ACC112 (cell line): ENCODE measurements at regions not wholly inside any gene's neighbourhood (a gene's known extent, or its start where the extent isn't known, plus 50 kb on each side); places are given as distances from the start of the nearest gene placed in this dataset.
"Not testable (repeated sequence)": the region's sequence is repeated elsewhere in the genome, so short reads cannot be mapped to it uniquely, and the experiment has no call there.

Experiments
- H2AFZ ChIP-seq: fragments of 200-600 bp; sonication (generic); one replicate; pipeline ENCODE4 v1.6.0; 2017; ENCODE audit warnings: antibody characterized with exemption, low read length; ENCODE audit not compliant: unreplicated experiment
- H3K27ac ChIP-seq: fragments of 200-600 bp; sonication (generic); 2 replicates; pipeline ENCODE4 v1.5.1; 2014; ENCODE audit warnings: low read depth, mild to moderate bottlenecking, antibody characterized with exemption, low read length, moderate library complexity
- H3K27me3 ChIP-seq: fragments of 200-600 bp; sonication (generic); 2 replicates; pipeline ENCODE4 v1.6.1; 2014; ENCODE audit warnings: mild to moderate bottlenecking, antibody characterized with exemption, low read length, moderate library complexity, mixed read lengths; ENCODE audit not compliant: insufficient read depth
- H3K36me3 ChIP-seq: fragments of 200-600 bp; sonication (generic); 2 replicates; pipeline ENCODE4 v1.6.1; 2016; ENCODE audit warnings: mild to moderate bottlenecking, antibody characterized with exemption, low read length, moderate library complexity, mixed read lengths; ENCODE audit not compliant: insufficient read depth
- H3K4me1 ChIP-seq: fragments of 200-600 bp; sonication (generic); one replicate; pipeline ENCODE4 v1.6.1; 2016; ENCODE audit warnings: low read length, mixed read lengths; ENCODE audit not compliant: insufficient read depth, unreplicated experiment, control insufficient read depth
- H3K4me3 ChIP-seq: fragments of 200-600 bp; sonication (generic); 2 replicates; pipeline ENCODE4 v1.5.1; 2014; ENCODE audit warnings: mild to moderate bottlenecking, low read depth, low read length
- H3K79me2 ChIP-seq: fragments of 200-600 bp; sonication (generic); one replicate; pipeline ENCODE4 v1.6.0; 2016; ENCODE audit warnings: low read length; ENCODE audit not compliant: control insufficient read depth, unreplicated experiment, insufficient read depth

- Histone ChIP-seq H3K27ac (no peak overlapping the region), H3K4me1 (no peaks in the 10 kb centered on the region), H3K79me2 (no peaks in the 10 kb centered on the region), H3K36me3 (no peaks in the 10 kb centered on the region), H2AFZ (no peak overlapping the region), H3K27me3 (no peaks in the 10 kb centered on the region), H3K4me3 (no peak overlapping the region)
Measured at GRCh38 chr20:12946789-12947188, 62.0 kb upstream of the SPTLC3 start.

DNA sequence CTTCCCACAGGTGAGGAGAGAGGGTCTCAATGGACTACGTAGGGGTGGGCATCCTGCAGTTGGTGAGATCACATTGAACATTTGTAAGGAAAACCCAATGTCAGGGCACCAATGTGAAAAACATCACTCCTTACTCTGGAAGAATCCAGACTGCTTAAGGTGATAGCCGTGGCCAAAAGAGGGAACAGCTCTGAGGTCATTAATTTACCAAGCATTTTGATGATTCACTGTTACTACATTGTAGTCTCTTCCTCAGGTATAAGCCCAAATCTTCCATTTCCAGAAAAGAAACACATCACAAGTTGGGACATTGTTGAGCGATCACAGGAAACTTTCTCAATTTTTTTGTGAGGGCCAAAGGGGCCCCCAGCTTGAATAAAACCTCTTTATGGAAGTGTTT is 61.1 kb upstream of the SPTLC3 start:
- Histone ChIP-seq H3K4me1 (no peaks in the 10 kb centered on the region), H3K4me3 (no peak overlapping the region), H3K27me3 (no peaks in the 10 kb centered on the region), H3K79me2 (no peaks in the 10 kb centered on the region), H2AFZ (no peak overlapping the region), H3K27ac (no peak overlapping the region), H3K36me3 (no peaks in the 10 kb centered on the region)

DNA sequence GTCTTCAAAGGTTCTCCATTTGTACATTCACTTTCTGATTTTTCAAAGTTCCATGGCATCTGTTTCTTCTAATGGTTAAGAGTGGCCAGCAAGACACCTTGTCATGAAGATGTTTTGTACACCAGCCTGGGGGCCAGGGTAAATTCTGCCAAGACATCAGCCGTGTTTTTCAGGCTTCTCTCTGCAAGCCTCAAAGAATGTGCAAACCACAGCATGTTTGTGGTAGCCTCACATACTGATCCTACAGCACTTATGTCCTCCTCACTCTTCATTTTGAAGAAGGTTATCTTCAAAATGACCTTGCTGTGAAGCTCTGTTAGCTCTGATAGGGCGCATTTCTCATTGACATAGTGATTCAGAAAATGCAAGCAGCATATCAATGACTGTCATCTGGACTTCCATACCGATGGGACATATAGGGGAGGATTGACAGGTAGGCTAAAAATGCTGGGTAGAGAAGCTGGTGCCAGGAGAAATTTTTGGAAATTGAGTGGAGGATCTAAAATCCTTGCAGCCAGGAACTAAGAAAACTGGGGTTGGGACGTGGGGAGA is 59.3 kb upstream of the SPTLC3 start:
- H2AFZ ChIP-seq, result no peak overlapping the region
- H3K4me1 ChIP-seq, result no peaks in the 10 kb centered on the region
- no peaks in the 10 kb centered on the region for H3K36me3 ChIP-seq
- H3K79me2 ChIP-seq, result no peaks in the 10 kb centered on the region
- H3K27ac ChIP-seq, result no peak overlapping the region
- H3K4me3 ChIP-seq, result no peak overlapping the region
- H3K27me3 ChIP-seq, result no peaks in the 10 kb centered on the region

GRCh38 chr20:12954254-12954653 is 54.5 kb upstream of the SPTLC3 start:
- H3K4me1 ChIP-seq, H3K27me3 ChIP-seq, H3K79me2 ChIP-seq, H3K27ac ChIP-seq, H3K4me3 ChIP-seq, H3K36me3 ChIP-seq, H2AFZ ChIP-seq: not testable (repeated sequence)

GRCh38 chr20:12955611-12956010 is 53.2 kb upstream of the SPTLC3 start:
- no peaks in the 10 kb centered on the region for H3K79me2 ChIP-seq
- no peak overlapping the region for H3K4me3 ChIP-seq
- H2AFZ ChIP-seq, result no peak overlapping the region
- no peaks in the 10 kb centered on the region for H3K4me1 ChIP-seq
- H3K27me3 ChIP-seq, result no peaks in the 10 kb centered on the region
- H3K36me3 ChIP-seq, result no peaks in the 10 kb centered on the region
- no peak overlapping the region for H3K27ac ChIP-seq

GRCh38 chr20:12956303-12956702 is 52.5 kb upstream of the SPTLC3 start:
- H3K36me3 ChIP-seq, result no peaks in the 10 kb centered on the region
- no peak overlapping the region for H3K4me3 ChIP-seq
- H3K27ac ChIP-seq, result no peak overlapping the region
- H3K27me3 ChIP-seq, result no peaks in the 10 kb centered on the region
- no peak overlapping the region for H2AFZ ChIP-seq
- no peaks in the 10 kb centered on the region for H3K4me1 ChIP-seq
- H3K79me2 ChIP-seq, result no peaks in the 10 kb centered on the region

DNA sequence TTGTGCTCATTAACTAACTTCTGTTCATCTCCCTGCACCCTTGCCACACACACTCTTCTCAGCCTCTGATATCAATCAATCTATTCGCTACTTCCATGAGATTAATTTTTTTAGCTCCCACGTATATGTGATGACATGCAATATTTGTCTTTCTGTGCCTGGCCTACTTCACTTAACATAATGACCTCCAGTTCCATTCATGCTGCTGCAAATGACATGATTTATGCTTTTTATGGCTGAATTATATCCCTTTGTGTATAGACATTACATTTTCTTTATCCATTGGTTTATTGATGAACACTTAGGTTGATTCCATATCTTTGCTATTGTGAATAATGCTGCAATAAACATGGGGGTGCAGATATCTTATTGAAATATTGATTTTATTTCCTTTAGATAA is 50.8 kb upstream of the SPTLC3 start:
- H2AFZ ChIP-seq, result no peak overlapping the region
- H3K4me3 ChIP-seq, result no peak overlapping the region
- H3K36me3 ChIP-seq, result no peaks in the 10 kb centered on the region
- H3K79me2 ChIP-seq, result no peaks in the 10 kb centered on the region
- no peaks in the 10 kb centered on the region for H3K4me1 ChIP-seq
- no peak overlapping the region for H3K27ac ChIP-seq
- no peaks in the 10 kb centered on the region for H3K27me3 ChIP-seq
